Right lobe of liver (tissue), 4 donors: ENCODE measurements at regions not wholly inside any gene's neighbourhood (a gene's known extent, or its start where the extent isn't known, plus 50 kb on each side); places are given as distances from the start of the nearest gene placed in this dataset.

Experiments
- POLR2A ChIP-seq: fragments of 450-650 bp; IDR thresholded peaks from one replicate; pipeline ENCODE4 v1.6.1; 2017; ENCODE audit warnings: antibody characterized with exemption, mild to moderate bottlenecking
- TF ChIP-seq, protein P1 (sequence below), 4 donors: fragments of 200-600 bp in 3 of 4; fragments of 450-650 bp in 1 of 4; IDR thresholded peaks; one replicate each; pipeline versions ENCODE4 v1.5.1 to v1.8.0; 2016 to 2022; ENCODE audit warnings: antibody characterized with exemption in 4 of 4, mild to moderate bottlenecking in 2 of 4
- donor health status: DM: no; HTN: no; CAD: no.
- donor health status: DM: no; HTN: no; CAD: no.
- donor health status: DM: no; HTN: yes; CAD: no.

DNA sequence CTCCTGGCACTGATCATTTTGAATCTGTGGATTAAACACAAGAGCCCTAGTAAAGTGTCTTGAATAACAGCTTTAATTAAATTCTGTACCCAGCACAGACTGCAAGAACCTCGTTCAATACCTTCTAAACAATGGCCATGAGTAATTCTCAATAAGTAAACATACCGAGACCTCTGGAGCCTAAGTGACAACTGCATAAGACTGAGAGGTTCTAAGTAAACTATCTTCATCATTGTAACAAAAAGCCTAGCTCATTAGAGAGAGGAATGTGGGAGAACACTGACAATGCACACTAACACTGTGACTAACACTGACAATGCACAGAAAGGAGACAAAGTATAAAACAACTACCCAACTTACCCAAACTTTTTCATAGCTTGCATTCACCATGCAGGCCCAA, 117.4 kb downstream of the ELAPOR2 start:
- TF ChIP-seq, protein P1, sequence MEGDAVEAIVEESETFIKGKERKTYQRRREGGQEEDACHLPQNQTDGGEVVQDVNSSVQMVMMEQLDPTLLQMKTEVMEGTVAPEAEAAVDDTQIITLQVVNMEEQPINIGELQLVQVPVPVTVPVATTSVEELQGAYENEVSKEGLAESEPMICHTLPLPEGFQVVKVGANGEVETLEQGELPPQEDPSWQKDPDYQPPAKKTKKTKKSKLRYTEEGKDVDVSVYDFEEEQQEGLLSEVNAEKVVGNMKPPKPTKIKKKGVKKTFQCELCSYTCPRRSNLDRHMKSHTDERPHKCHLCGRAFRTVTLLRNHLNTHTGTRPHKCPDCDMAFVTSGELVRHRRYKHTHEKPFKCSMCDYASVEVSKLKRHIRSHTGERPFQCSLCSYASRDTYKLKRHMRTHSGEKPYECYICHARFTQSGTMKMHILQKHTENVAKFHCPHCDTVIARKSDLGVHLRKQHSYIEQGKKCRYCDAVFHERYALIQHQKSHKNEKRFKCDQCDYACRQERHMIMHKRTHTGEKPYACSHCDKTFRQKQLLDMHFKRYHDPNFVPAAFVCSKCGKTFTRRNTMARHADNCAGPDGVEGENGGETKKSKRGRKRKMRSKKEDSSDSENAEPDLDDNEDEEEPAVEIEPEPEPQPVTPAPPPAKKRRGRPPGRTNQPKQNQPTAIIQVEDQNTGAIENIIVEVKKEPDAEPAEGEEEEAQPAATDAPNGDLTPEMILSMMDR (IDR thresholded peaks at IDR 0.05): no peak
- no peak for TF ChIP-seq POLR2A
